Hematopoietic multipotent progenitor cell (in vitro differentiated cells): ENCODE measurements at regions not wholly inside any gene's neighbourhood (a gene's known extent, or its start where the extent isn't known, plus 50 kb on each side); places are given as distances from the start of the nearest gene placed in this dataset.
A peak's percentile ranks its signal among the peaks of the same experiment; 100 is the strongest.

Experiments used
- DNase-seq, 3 donors: peaks; one replicate each; pipeline ENCODE4 v3.0.0-alpha.2; 2011 to 2015; ENCODE audit warnings: low read depth in 2 of 3, low spot score in 2 of 3

- no peak for DNase-seq
Observed at GRCh38 chr4:114161809-114162208, 182.4 kb upstream of the ARSJ start.

- no peak for DNase-seq
Observed at GRCh38 chr4:114163051-114163450, 183.6 kb upstream of the ARSJ start.

GRCh38 chr4:114173968-114174367, 194.5 kb upstream of the ARSJ start:
- no peak for DNase-seq

- no peak for DNase-seq
Observed at GRCh38 chr4:114177628-114178027, 198.2 kb upstream of the ARSJ start.

GRCh38 chr4:114178392-114178791, 198.9 kb upstream of the ARSJ start:
- no peak for DNase-seq

GRCh38 chr4:114180481-114180880, 201.0 kb upstream of the ARSJ start:
- DNase-seq: peak; percentile 4 to 68 (median 56)

GRCh38 chr4:114184901-114185300, 205.5 kb upstream of the ARSJ start:
- DNase-seq: no peak

- no peak for DNase-seq
Observed at GRCh38 chr4:114187592-114187991, 208.1 kb upstream of the ARSJ start.

GRCh38 chr4:114191496-114191895, 212.0 kb upstream of the ARSJ start:
- DNase-seq: no peak

GRCh38 chr4:114192854-114193253, 213.4 kb upstream of the ARSJ start:
- DNase-seq: no peak

- no peak for DNase-seq
Observed at GRCh38 chr4:114193624-114194399, 214.4 kb upstream of the ARSJ start.

- no peak for DNase-seq
Observed at GRCh38 chr4:114196606-114197005, 217.2 kb upstream of the ARSJ start.

- no peak for DNase-seq
Observed at GRCh38 chr4:114200026-114200425, 220.6 kb upstream of the ARSJ start.

GRCh38 chr4:114205261-114205660, 225.8 kb upstream of the ARSJ start:
- no peak for DNase-seq

- no peak for DNase-seq
Observed at GRCh38 chr4:114208574-114209151, 229.2 kb upstream of the ARSJ start.

GRCh38 chr4:114209584-114209983, 230.1 kb upstream of the ARSJ start:
- DNase-seq: no peak

GRCh38 chr4:114211556-114211955, 232.1 kb upstream of the ARSJ start:
- DNase-seq: no peak

- no peak for DNase-seq
Observed at GRCh38 chr4:114217150-114217817, 237.8 kb upstream of the ARSJ start.

GRCh38 chr4:114223580-114223979, 244.1 kb upstream of the ARSJ start:
- no peak for DNase-seq

GRCh38 chr4:114225436-114225835, 246.0 kb upstream of the ARSJ start:
- DNase-seq: no peak

GRCh38 chr4:114226179-114226578, 246.7 kb upstream of the ARSJ start:
- no peak for DNase-seq
